ENCODE measurements at regions not wholly inside any gene's neighbourhood (a gene's known extent, or its start where the extent isn't known, plus 50 kb on each side); places are given as distances from the start of the nearest gene placed in this dataset.

DNA sequence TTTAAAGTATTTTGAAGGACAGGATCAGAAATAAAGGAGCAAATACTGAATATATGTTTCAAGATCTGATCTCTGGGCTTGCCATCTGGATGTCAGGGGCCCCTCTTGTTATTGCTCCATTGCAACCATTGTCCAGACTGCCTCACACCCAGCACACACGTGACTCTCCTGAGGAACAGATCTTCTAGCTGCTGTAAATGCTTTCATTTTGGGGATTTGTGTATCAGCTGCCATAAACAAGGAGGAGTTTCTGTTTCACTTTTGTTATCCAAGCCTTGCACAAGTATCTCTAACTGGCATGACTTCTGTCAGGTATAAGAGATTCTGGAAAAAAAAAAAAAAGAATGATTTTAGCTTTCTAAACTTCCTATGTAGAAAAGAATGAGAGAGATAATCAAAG is 1624.1 kb upstream of the PRR20A start:
- no peak for DNase-seq

DNA sequence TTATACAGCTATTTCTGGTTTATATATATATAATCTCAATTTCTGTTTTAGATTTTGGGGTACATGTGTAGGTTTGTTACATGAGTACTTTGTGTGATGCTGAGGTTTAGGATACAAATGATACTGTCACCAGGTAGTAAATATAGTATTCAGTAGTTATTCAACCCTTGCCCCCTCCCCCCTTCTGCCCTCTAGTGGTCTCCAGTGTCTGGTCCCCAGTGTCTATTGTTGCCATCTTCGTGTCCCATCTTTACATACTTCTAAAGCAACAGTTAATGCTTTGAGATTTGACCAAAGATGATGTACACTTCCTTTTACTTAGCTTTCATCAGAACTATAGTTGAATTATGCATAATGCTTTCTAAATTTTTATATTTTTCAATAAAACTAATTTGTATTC is 1623.4 kb upstream of the PRR20A start:
- DNase-seq = no peak

DNA sequence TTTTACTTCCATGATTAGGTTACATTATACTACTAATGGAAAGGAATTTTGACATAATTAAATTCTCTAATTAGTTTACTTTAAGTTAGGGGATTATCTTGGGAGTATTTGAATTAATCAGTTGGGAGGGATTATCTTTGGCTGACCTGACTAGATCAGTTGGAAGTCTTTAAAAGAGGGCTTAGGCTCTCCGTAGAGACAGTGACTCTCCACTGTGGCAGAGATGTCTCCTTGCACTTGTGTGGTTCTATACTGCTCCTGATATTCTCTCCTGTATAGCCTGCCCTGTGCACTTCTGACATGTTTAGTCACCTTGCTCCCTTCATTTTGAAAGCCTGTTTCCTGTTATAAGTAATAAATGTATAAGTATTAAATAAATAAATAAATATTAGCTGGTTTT is 1612.3 kb upstream of the PRR20A start:
- no peak for DNase-seq

DNA sequence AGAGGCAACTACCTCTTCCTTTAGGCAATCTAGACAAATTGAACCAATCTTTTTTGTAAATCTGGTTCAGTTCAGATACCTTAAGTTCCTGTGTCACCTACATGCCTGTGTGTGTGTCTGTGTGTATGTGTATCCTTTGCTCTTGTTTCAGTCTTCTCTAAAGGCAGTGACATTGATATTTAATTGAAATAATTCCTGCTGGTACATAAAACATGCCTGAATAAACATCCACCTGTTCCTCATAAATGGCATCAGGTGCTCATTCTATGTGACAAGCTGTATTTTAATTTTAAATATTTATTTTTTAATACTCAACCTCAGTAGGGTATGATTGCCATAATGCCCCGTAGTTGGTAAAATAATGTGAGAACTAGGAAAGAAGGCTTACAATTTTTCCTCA is 1606.4 kb upstream of the PRR20A start:
- no peak for DNase-seq

DNA sequence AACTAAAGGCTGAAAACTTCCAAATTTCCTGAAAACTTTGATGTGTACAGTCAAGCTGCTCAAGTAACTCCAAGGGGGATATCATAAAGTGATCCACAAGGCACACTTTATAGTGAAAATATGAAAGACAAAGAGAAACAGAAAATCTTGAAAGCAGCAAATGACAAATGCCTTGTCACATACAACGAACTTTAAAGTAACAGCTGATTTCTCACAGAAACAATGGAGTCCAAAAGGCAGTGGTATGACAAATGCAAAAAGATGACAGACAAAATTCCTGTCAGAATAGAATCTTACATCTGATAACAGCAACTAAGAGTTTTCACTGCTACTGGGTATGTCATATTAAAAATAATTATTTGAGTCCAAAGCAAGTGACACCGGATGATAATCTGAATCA is 1602.3 kb upstream of the PRR20A start:
- no peak for DNase-seq

DNA sequence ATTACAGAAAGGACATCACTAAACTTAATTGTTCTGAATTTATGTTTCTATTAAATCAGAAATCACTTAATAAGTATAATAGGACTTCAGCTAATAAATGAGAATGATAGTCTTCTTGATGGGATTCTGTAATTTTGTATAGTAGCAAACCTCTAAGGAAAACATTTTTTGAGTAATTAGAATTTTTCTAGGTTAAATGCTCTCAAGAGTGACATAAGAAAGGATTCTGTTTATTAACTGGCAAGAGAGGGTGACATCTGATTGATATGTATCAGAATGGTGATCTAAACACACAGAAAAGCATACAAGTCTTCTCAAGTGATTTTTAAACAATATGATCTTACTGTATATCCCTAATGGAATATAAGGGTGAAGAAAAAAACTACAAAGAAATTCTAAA is 1597.7 kb upstream of the PRR20A start:
- no peak for DNase-seq

DNA sequence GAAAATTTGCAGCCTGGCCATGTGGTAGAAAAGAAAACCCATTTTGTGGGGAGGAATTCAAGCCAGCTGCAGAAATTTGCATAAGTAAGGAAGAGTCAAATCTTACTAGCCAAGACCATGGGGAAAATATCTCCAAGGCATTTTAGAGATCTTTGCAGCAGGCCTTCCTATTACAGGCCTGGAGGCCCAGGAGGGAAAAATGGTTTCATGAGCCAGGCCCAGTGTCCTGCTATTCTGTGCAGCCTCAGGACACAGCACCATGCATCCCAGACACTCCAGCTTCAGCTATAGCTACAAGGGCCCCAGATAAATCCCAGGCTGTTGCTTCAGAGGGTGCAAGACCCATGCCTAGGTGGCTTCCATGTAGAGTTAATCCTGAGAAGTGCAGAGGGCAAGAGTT is 1590.1 kb upstream of the PRR20A start:
- DNase-seq = no peak

DNA sequence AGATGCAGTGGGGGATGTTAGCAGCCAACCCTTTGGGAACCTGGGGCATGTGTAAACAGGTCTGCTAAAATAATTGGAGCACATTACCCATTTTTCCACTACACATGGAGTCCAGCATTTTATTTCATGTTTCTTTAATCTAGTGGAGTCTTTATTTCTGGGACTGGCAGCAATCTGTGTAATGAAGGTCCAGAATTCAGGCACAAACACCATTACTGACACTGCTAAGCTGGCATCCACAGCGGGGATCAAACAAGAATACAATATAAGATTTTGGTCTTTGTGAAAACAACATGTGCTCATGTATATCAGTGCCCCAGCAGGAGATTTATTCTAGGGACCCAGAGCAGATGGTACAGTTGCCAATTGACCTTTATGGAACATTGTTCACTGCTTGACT is 1587.0 kb upstream of the PRR20A start:
- no peak for DNase-seq

DNA sequence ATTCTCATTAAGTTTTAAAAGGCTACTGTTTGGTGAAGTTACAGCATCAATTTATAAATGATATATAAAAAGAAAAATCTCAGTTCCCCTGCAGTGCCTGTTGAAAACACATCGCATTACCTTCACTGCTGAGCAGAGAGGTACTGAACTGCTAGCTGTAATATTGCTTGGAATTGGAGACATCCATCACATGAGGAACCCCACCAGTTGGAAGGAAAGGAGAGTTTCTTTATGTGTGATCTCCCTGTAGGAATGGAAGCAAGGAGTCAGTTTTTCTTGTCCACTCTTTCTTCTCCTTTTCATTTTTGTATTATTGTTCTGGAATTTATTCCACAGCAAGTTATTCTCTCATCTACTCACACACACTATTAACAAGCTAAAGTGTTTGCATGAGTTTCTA is 1586.0 kb upstream of the PRR20A start:
- no peak for DNase-seq

DNA sequence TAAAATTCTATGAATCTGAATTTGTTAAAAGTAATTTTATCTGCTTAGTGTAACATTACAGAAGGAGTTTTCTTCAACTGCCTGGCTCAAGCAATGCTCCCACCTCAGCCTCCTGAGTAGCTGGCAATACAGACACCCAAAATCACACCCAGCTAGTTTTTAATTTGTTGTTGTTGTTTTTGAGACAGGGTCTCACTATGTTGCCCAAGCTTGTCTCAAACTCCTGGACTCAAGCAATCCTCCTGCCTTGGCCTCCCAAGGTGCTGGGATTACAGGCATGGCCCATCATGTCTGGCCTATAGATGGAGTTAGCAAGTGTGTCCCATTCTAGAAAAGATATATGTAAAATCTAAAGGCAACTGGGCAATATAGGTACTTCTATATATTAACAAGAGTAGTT is 1580.4 kb upstream of the PRR20A start:
- DNase-seq = no peak

DNA sequence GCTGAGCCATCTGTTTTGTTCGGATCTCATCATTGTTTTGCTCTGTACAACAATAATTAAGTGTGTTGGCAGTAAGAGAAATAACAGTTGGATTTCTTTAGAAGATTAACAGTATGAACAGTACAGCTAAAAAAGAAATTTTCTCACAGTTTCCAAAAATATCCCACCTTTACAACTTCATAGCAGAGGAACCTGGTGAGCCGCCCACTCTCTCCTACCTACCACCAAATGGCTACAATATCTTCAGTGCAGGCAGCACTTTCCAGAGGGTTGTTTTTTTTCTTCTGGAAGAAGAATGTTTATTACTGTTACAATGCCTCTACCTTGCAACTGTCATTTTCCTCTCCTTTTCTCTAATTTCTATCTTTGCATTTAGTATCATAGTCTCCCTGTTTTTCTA is 1577.5 kb upstream of the PRR20A start:
- DNase-seq = no peak

DNA sequence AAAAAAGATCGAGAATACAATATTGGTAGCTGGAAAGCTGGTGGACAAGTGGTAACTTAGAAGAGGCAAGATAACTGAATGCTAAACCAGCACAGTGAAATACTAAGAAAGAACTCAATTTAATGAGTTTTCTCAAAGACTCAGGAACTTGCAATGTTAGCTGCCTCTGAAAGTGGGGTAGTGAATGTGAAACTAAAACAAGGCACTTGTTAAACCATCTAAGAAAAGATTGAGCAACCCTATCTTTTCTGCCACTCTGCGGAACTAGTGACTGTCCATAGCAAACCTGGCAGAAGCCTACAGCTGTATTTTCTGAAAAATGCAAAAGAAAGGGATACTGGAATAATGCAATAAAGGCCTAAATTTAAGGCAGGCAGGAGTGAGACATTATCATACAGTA is 1574.4 kb upstream of the PRR20A start:
- peak; percentile 74 for DNase-seq

DNA sequence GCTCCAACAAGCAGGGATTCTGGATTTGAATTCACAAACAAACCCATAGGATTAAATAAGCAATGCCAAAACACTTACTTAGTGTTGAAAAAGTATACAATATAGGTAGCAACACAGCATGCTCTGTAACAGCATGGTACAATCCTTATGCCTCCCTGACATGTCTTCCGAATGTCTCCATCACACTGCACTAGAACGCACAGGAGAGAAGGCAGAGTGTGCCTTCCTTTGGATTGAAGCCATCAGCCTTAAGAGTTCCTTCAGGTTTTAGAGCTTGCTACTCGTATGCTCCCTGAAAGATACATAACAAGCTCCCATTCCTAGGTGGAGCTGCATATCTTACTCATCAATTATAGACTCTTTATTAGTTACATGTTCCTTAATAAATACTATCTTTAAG is 1573.9 kb upstream of the PRR20A start:
- no peak for DNase-seq

DNA sequence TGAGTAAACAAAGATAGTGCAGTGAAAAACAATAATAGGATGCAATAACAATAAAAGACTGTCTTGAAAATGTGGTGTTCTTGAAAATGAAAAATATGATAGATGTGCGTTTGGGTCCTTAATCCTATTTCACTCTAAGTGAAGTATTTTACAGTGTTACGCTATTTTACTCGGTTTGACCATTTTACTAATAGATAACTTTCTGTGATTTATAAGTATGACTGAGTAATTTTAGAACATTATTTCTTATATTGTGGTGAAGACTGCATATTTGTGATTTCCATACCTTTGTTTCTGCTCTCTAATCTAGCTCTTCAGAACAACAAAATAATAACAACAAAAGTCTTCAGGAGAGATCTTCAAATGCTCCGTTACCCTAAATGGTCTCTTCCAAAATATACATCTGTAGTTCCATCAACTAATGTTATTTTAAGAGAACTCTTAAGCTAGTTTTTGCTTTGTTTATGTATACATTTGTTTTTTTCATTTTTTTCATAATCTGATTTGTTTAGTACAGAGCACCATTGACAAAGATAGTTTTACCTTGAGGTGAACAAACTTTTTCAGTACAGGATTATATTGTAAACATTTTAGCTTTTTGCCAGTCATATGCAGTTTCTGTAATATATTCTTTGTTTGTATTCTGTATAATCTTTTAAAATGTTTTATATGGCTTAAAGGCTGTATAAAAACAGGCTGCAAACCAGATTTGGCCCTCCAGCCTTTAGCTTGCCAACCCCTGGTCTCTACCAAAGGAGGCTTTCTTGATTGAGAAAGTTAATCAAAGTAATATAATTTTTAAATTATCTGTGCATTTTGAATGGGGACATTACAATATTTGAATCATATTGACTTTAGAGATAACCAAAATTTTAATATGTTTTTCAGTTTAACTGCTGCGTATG is 1572.7 kb upstream of the PRR20A start:
- DNase-seq = no peak

DNA sequence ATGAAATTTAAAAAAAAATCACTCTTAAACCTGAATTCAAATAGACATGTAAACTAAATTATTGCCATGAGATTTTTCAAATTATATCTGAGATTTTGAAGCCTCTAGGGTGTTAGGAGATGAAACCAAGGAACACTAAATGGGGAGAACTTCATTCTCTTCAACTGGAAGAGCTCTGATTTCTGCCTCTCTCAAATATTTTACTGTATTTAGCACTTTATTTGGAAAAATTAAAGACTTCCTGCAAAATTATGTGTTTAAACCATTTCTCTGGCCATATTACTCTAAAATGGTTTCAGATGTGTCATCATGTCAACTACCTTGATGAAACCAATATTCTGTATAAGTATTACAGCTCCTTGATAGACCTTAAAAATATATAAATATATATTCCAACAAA is 1571.6 kb upstream of the PRR20A start:
- DNase-seq = no peak

DNA sequence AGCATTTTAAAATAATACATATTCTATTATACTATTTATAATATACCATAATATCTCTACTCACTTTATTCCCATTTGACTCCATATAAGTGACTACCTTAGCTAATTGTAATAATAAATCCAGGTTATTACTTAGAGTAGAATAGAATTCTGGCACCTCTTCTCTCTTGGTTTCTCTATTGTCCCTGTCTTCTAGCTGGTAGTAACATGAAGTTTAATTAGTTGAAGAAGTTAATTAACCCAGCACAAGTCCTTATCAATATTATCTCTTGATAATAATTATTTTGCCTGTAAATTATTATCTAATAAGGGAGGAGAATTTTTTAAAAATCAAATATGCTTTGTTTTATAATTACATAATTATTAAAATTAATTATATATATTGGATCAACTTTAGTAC is 1571.2 kb upstream of the PRR20A start:
- no peak for DNase-seq

DNA sequence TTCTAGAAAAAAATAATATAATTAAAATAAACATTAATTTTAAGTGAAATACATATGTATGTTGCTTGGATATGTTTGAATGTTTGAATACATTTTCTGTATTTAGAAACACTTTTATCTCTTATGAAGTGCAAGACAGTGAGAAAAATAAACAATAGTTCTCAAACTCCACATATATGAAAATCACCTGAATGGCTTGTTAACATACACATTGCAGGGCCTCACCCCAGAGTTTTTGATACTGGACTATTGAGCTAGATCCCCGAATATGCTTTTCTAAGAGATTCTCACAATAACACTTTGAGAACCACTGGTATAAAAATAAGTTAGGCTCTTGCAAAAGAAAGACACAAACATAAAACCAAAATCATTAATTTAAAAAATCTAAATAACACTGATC is 1570.3 kb upstream of the PRR20A start:
- DNase-seq = no peak

DNA sequence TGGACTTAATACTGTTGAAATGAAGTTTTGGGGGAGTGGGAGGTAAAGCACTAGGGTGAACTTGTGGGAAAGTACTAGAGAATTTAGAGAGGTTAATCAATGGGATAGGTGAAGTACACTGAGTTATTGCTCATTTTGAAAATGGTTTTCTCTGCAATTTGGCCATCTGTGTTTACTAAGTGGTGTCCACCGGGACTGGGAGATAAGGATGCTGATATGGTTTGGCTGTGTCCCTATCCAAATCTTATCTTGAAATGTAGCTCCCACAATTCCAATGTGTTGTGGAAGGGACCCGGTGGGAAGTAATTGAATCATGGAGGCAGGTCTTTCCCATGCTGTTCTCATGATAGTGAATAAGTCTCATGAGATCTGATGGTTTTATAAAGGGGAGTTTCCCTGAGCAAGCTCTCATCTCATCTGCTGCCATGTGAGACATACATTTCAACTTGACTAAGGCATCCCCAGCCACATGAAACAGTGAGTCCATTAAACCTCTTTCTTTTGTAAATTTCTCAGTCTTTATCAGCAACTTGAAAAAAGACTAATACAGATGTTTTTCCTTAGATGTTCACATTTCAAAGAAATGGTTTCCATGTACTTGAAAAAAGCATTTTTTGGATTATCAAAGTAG is 1569.4 kb upstream of the PRR20A start:
- DNase-seq = no peak

DNA sequence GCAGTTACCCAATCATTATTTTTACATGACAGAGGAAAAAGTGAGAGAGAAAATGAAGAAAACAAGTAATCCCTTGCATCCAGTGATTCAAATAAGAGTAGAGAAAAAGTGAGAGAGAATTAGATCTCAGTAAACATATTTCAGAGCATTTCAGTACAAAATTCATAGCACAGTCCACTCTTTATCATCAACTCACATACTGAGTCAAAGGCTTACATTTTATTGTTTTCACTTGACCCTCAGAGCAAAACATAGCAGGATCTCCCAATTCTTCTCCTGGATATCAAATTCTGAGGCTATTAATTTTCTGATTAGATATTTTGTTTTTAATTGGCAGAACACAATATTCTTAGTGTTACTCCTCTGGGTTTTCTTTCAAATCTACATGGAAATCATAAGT is 1568.3 kb upstream of the PRR20A start:
- no peak for DNase-seq

DNA sequence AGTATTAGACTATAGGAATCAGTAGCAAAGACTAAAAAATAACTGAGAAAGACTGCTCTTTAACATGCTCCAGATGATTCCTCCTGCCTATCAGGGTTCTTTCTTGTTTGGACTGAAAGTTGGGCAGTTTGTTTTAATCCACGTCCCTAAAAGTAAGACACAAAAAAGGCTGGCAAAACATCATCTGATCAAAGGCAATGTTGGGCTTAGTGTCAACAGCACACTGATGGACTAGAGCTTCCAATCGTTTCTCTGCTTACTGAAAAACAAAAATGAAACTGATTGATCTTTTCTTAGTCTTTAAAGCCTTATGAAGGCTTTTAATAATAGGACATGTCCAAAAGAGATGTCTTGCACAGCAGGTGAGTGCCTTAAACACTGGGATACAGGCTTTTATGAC is 1567.9 kb upstream of the PRR20A start:
- DNase-seq = no peak

DNA sequence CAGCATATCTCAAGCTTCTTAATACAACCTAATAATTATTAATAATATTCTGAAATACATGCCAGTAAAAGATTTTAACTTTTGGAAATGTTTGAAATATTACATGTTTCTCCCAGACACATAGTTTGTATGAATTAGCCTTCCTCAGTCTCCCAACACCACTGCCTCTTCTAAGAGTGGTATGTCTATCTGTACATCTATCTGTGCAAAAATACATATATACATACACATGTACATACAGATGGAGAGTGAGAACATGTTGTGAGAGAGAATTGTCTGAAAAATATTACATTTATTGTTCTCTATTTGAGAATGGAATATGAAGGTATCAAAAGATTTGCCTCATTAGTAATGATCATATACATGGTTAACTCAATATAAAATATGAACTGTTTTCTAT is 1567.2 kb upstream of the PRR20A start:
- DNase-seq = no peak

DNA sequence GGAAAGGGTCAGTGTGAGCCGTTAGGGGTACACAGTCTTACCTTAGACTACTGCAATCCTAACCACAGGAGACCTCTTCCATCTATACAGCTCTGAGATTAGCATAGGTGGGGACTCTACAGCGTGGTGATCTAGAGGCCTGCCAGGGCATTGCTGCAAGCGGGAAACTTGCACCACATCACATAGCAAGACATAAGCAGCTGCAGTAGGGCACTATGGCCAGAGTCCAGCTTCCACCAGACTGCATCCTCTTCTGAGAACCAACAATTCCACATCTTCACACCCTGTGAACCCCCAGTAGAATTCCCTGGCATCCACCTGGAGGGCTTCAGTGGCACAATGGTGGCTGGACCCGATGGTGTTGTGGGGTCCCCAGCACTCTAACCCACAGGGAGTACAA is 1564.3 kb upstream of the PRR20A start:
- DNase-seq = no peak

DNA sequence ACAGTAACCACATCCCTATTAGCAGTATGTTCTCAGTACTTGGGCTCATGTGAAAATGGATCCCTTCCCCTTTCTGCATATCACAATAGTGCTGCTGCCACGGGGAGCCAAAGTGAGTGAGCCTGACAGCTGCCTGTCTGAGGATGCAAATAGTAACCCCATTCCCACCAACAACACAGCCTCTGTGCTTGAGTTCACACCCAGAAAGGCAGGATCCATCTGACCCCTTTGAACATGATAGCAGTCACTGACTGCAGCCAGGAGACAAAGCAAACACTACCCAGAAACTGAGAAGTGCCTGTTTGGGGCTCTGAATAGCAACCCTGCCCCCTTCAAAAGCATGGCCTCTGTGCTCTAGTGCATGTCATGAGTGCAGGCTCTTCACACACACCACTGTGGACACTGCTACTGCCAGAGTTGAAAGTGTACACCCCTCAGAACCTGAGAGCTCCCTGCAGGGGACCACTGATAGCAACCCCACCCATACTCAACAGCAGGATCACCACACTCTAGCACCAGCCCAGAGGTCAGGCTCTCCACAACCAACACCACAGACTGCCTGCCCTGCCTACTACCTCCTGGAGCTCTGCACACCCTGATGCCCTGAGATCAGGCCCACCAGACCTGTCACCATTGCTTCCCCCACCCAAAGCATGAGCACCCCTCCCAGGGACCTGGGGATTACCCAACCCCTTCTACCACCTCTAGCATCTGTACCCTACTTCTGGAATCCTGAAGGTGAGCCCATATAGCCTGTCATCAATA is 1563.5 kb upstream of the PRR20A start:
- no peak for DNase-seq

DNA sequence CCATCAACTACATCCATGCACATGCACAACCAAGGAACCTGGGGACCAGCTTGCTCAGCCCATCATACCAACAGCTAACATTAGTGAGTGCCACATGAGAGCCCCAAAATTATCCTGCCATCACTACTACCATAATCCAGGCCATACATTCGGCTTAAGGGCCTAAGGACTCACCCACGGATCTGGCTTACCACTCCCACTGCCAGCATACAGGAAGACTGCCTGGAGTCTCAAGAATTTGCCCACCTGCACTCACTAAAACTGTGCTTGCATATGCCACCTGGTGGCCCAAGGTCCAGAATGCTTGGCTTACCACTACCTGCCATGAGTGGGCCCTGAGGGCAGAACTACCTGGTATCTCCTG is 1562.9 kb upstream of the PRR20A start:
- DNase-seq = no peak
